NB4 (cell line): ENCODE measurements at regions not wholly inside any gene's neighbourhood (a gene's known extent, or its start where the extent isn't known, plus 50 kb on each side); places are given as distances from the start of the nearest gene placed in this dataset.

Experiments used
- DNase-seq: peaks from one replicate; pipeline ENCODE4 v3.0.0; 2010; ENCODE audit warnings: low read depth
- H3K4me3 ChIP-seq: one replicate; pipeline ENCODE4 v1.5.1; 2011; ENCODE audit warnings: mild to moderate bottlenecking, low read depth, low read length, moderate library complexity
- CTCF ChIP-seq: IDR thresholded peaks from one replicate; pipeline ENCODE4 v1.5.1; 2012; ENCODE audit warnings: low read depth, low read length
- MAX ChIP-seq: IDR thresholded peaks from 2 replicates; pipeline ENCODE4 v1.6.1; 2011; ENCODE audit warnings: low read depth, low read length
- MYC ChIP-seq: IDR thresholded peaks from 2 replicates; pipeline ENCODE4 v1.6.1; 2011; ENCODE audit warnings: low read depth, low read length
- POLR2A ChIP-seq: IDR thresholded peaks from 2 replicates; pipeline ENCODE4 v1.6.1; 2011; ENCODE audit warnings: mild to moderate bottlenecking; ENCODE audit not compliant: insufficient read length; ENCODE audit errors: extremely low read depth

GRCh38 chr3:82306189-82306588, 544.7 kb upstream of the GBE1 start:
- no peak overlapping the region for H3K4me3 ChIP-seq
- no peak for TF ChIP-seq MYC
- no peak for TF ChIP-seq POLR2A
- TF ChIP-seq CTCF, result no peak
- TF ChIP-seq MAX, result no peak
- no peak for DNase-seq

GRCh38 chr3:82294609-82295008, 533.2 kb upstream of the GBE1 start:
- no peak overlapping the region for H3K4me3 ChIP-seq
- DNase-seq, result no peak
- no peak for TF ChIP-seq CTCF

- no peak overlapping the region for H3K4me3 ChIP-seq
- TF ChIP-seq MAX (no peak), MYC (no peak), POLR2A (no peak), CTCF (no peak)
- DNase-seq, result no peak
Observed at GRCh38 chr3:82293867-82294266, 532.4 kb upstream of the GBE1 start.

GRCh38 chr3:82293435-82293834, 532.0 kb upstream of the GBE1 start:
- no peak overlapping the region for H3K4me3 ChIP-seq
- DNase-seq, result no peak
- no peak for TF ChIP-seq POLR2A
- no peak for TF ChIP-seq MYC
- TF ChIP-seq MAX, result no peak
- TF ChIP-seq CTCF, result no peak

- DNase-seq, result no peak
- TF ChIP-seq CTCF (no peak), MYC (no peak), MAX (no peak), POLR2A (no peak)
- H3K4me3 ChIP-seq, result no peak overlapping the region
Observed at GRCh38 chr3:82287562-82287961, 526.1 kb upstream of the GBE1 start.

- no peak overlapping the region for H3K4me3 ChIP-seq
- no peak for DNase-seq
- no peak for TF ChIP-seq CTCF
- no peak for TF ChIP-seq MYC
- no peak for TF ChIP-seq MAX
- no peak for TF ChIP-seq POLR2A
Observed at GRCh38 chr3:82281205-82281604, 519.8 kb upstream of the GBE1 start.
